22Rv1 (cell line): ENCODE measurements at regions not wholly inside any gene's neighbourhood (a gene's known extent, or its start where the extent isn't known, plus 50 kb on each side); places are given as distances from the start of the nearest gene placed in this dataset.

Experiments used
- CTCF ChIP-seq: fragments of 450-650 bp; IDR thresholded peaks from 2 replicates; pipeline ENCODE4 v1.5.1; 2017; ENCODE audit warnings: mild to moderate bottlenecking
- ZFX ChIP-seq: fragments of 450-650 bp; IDR thresholded peaks from 2 replicates; pipeline ENCODE4 v1.6.1; 2017; ENCODE audit warnings: antibody characterized with exemption, borderline replicate concordance

DNA sequence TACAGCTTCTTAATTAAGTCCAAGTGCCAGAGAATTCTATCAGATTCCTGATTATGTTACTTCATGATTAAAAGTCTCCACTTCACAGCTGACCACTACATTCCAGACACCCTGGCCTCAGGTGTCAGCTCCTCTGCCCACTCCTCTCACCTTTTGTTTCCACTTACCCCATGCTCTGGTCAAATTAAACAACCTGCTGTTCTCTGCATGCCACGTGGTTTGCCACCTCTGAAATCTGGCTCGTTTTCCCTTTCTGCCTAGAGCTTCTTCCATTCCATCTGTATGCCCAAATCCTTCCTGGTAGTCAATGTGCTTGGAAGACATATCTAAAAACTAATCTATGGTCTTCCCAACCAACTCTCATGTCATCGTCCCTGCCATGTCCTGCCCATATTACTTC lies 158.6 kb downstream of the ICE1 start:
- TF ChIP-seq CTCF: no peak
- no peak for TF ChIP-seq ZFX
